ENCODE measurements at regions not wholly inside any gene's neighbourhood (a gene's known extent, or its start where the extent isn't known, plus 50 kb on each side); places are given as distances from the start of the nearest gene placed in this dataset.

DNA sequence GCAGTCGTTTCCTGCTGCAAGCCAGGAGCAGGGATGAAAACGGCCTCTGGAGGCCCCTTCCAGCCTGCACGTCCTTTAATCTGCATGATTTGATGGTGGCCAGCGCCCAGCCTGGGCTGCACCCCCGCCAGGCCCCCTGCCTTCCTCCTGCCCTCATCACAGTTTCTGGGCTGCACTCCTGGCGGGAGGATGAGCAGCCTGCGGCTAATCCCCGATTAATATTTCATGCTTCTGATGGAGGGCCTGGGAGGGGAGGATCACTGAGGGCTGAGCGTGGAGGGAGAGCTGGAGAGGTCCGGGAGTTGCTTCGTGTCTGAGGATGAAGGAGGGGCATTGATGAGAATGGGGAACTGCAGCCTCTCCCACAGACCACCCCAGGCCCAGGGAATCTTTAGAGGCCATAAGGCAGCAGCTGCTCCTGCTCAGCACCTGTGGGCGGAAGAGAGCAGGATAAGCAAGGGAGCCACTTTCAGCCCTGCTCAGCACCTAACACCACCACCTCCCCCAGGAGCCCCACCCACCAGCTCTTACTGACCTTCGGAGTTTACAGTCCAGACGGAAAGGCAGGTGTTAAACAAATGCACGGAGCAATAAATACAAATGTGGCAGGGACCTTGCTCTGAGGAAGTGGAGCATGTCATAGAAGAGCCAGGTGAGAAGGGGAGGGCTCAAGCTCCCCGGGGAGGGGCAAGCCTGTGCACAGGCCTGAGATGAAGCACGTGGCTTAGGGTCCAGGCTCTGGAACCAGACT lies 135.0 kb upstream of the NECTIN1 start:
- intact Hi-C loops (cut with DNase I) = no loop called here
- Histone ChIP-seq H3K27me3 (replicated peaks; ENCODE audit: insufficient read depth) (peaks cover 2% of the 10 kb centered on the region), H3K27ac (no peak overlapping the region), H3K4me1 (replicated peaks) (no peaks in the 10 kb centered on the region), H3K4me3 (no peak overlapping the region), H3K36me3 (no peaks in the 10 kb centered on the region), H3K9me3 (no peaks in the 10 kb centered on the region)
- no peak for TF ChIP-seq POLR2A (IDR thresholded peaks at IDR 0.05)
- no peak for TF ChIP-seq POLR2AphosphoS5 (IDR thresholded peaks at IDR 0.05)
- TF ChIP-seq CTCF (IDR thresholded peaks at IDR 0.05) = no peak
- 54% methylated on average over 17 of the region's 17 CpGs for WGBS
- no peak for DNase-seq (ENCODE audit: low spot score)

GRCh38 chr11:119863236-119863635 lies 134.2 kb upstream of the NECTIN1 start:
- no peak for TF ChIP-seq POLR2AphosphoS5 (IDR thresholded peaks at IDR 0.05)
- no peak for TF ChIP-seq CTCF (IDR thresholded peaks at IDR 0.05)
- TF ChIP-seq POLR2A (IDR thresholded peaks at IDR 0.05) = no peak
- no peak for DNase-seq (ENCODE audit: low spot score)
- Histone ChIP-seq H3K9me3 (no peaks in the 10 kb centered on the region), H3K27me3 (replicated peaks; ENCODE audit: insufficient read depth) (peaks cover 2% of the 10 kb centered on the region), H3K36me3 (no peaks in the 10 kb centered on the region), H3K4me3 (no peak overlapping the region), H3K4me1 (replicated peaks) (no peaks in the 10 kb centered on the region), H3K27ac (no peak overlapping the region)
- 95% methylated on average over 8 of the region's 8 CpGs for WGBS
- intact Hi-C loops (cut with DNase I) = no loop called here

DNA sequence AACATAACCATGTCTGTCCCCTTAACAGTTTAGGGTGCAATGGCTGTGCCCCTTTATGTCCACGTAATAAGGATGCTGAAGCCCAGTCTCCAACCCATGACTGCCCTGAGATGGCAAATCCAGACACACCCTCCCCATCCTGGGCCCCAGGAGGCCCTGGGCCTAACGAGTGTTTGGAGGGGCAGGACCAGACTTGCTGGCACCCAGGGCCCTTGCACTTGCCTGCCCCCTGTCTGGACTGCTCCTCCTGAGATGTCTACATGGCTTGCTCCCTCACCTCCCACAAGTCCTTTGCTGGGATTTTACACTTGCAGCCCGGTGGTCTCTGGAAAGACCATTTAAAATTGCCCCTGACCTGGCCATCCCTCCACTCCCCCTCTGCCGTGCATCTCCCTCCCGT lies 132.2 kb upstream of the NECTIN1 start:
- intact Hi-C loops (cut with DNase I) = no loop called here
- no peaks in the 10 kb centered on the region for H3K4me1 ChIP-seq (replicated peaks)
- no peak for DNase-seq (ENCODE audit: low spot score)
- no peak overlapping the region for H3K4me3 ChIP-seq
- WGBS = 52% methylated on average over 5 of the region's 5 CpGs
- H3K27ac ChIP-seq = no peak overlapping the region
- H3K9me3 ChIP-seq = no peaks in the 10 kb centered on the region
- no peaks in the 10 kb centered on the region for H3K36me3 ChIP-seq
- H3K27me3 ChIP-seq (replicated peaks; ENCODE audit: insufficient read depth) = no peaks in the 10 kb centered on the region
- TF ChIP-seq CTCF (IDR thresholded peaks at IDR 0.05) = no peak
- TF ChIP-seq POLR2AphosphoS5 (IDR thresholded peaks at IDR 0.05) = no peak
- TF ChIP-seq POLR2A (IDR thresholded peaks at IDR 0.05) = no peak

- Histone ChIP-seq H3K4me1 (replicated peaks) (no peaks in the 10 kb centered on the region), H3K4me3 (no peak overlapping the region), H3K9me3 (no peaks in the 10 kb centered on the region), H3K36me3 (no peaks in the 10 kb centered on the region), H3K27ac (no peak overlapping the region), H3K27me3 (replicated peaks; ENCODE audit: insufficient read depth) (no peaks in the 10 kb centered on the region)
- 57% methylated on average over 5 of the region's 5 CpGs for WGBS
- no peak for TF ChIP-seq CTCF (IDR thresholded peaks at IDR 0.05)
- no peak for TF ChIP-seq POLR2A (IDR thresholded peaks at IDR 0.05)
- peak; percentile 6 for TF ChIP-seq POLR2AphosphoS5 (IDR thresholded peaks at IDR 0.05)
- no peak for DNase-seq (ENCODE audit: low spot score)
- intact Hi-C loops (cut with DNase I) = no loop called here
These were observed 131.6 kb upstream of the NECTIN1 start for GRCh38 chr11:119860561-119861094.

DNA sequence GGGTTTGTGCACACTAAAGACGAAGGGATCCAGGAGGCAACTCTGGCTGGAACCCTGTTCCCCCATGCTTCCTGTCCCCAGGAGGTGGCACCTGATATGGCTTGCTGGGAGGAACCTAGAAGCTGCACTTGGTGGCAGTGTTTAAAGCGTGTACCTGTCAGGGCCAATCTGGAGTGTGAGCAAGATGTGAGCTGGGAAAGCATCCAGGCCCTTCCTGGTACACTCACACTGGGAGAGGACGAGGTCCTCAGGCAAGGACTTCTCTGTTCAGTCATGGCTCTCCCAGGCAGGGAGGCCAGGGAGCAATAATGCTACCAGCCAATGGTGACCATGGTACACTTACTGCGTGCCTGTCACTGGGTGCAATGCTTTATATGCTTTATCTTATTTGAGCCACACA lies 130.7 kb upstream of the NECTIN1 start:
- 87% methylated on average over 4 of the region's 4 CpGs for WGBS
- Histone ChIP-seq H3K36me3 (no peaks in the 10 kb centered on the region), H3K27ac (no peak overlapping the region), H3K4me1 (replicated peaks) (no peaks in the 10 kb centered on the region), H3K27me3 (replicated peaks; ENCODE audit: insufficient read depth) (no peaks in the 10 kb centered on the region), H3K9me3 (no peaks in the 10 kb centered on the region), H3K4me3 (no peak overlapping the region)
- TF ChIP-seq POLR2AphosphoS5 (IDR thresholded peaks at IDR 0.05) (no peak), CTCF (IDR thresholded peaks at IDR 0.05) (no peak), POLR2A (IDR thresholded peaks at IDR 0.05) (no peak)
- no peak for DNase-seq (ENCODE audit: low spot score)
- intact Hi-C loops (cut with DNase I) = no loop called here

Measured in prostate gland (tissue), 2 donors.